Gastroesophageal sphincter (tissue), 4 donors: ENCODE measurements at regions not wholly inside any gene's neighbourhood (a gene's known extent, or its start where the extent isn't known, plus 50 kb on each side); places are given as distances from the start of the nearest gene placed in this dataset.

ENCODE experiments used
- ATAC-seq: fragments of 150-250 bp; one replicate; pipeline ENCODE4 v1.9.1; 2016; ENCODE audit warnings: mild to moderate bottlenecking, moderate library complexity
- H3K27ac ChIP-seq, 4 donors: fragments of 200-600 bp; sonication (generic) in 3 of 4; 1 replicate in 3 of 4; 2 replicates in 1 of 4; pipeline ENCODE4 v1.5.1; 2016 to 2019
- H3K27me3 ChIP-seq: fragments of 200-600 bp; sonication (generic); one replicate; pipeline ENCODE4 v1.5.1; 2019
- H3K36me3 ChIP-seq, 2 donors: fragments of 200-600 bp; sonication (generic); one replicate each; pipeline ENCODE4 v1.5.1; 2019; ENCODE audit warnings: control low read depth in 1 of 2
- H3K4me1 ChIP-seq, 3 donors: fragments of 200-600 bp; sonication (generic); 1 replicate in 2 of 3; 2 replicates in 1 of 3; pipeline ENCODE4 v1.5.1; 2016 to 2019; ENCODE audit warnings: control low read depth in 2 of 3
- H3K4me3 ChIP-seq, 2 donors: fragments of 200-600 bp; sonication (generic); one replicate each; pipeline ENCODE4 v1.5.1; 2019; ENCODE audit warnings: mild to moderate bottlenecking in 1 of 2, moderate library complexity in 1 of 2
- H3K9me3 ChIP-seq, 3 donors: fragments of 200-600 bp; sonication (generic); one replicate each; pipeline ENCODE4 v1.5.1; 2017 to 2019; ENCODE audit warnings: control low read depth in 2 of 3
- CTCF ChIP-seq, 4 experiments: fragments of 200-600 bp in 2 of 4; fragments of 450-650 bp in 2 of 4; sonication (generic) in 1 of 4; IDR thresholded peaks; one replicate each; pipeline ENCODE4 v1.5.1; 2017 to 2019; ENCODE audit warnings: antibody characterized with exemption in 4 of 4, mild to moderate bottlenecking in 2 of 4, moderate library complexity in 2 of 4
- EP300 ChIP-seq: sonication (generic); formaldehyde crosslinking; IDR thresholded peaks from one replicate; pipeline ENCODE4 v1.6.1; 2017; ENCODE audit warnings: antibody characterized with exemption, mild to moderate bottlenecking
- POLR2A ChIP-seq, 2 donors: fragments of 450-650 bp; IDR thresholded peaks; one replicate each; pipeline ENCODE4 v1.6.1; 2017; ENCODE audit warnings: antibody characterized with exemption in 2 of 2, mild to moderate bottlenecking in 2 of 2, moderate library complexity in 1 of 2
- POLR2AphosphoS5 ChIP-seq: sonication (generic); formaldehyde crosslinking; IDR thresholded peaks from one replicate; pipeline ENCODE4 v1.6.1; 2017; ENCODE audit warnings: antibody characterized with exemption
- WGBS, 2 donors: methylation state at CpG; one replicate each; pipeline ENCODE4 v1.1.5; 2018; ENCODE audit warnings: low coverage in 1 of 2; 5-methylcytosine and 5-hydroxymethylcytosine counted together

- H3K4me1 ChIP-seq = no peaks in the 10 kb centered on the region
- no peaks in the 10 kb centered on the region for H3K9me3 ChIP-seq
- TF ChIP-seq POLR2AphosphoS5 (no peak), POLR2A (IDR thresholded peaks at IDR 0.05) (no peak), CTCF (IDR thresholded peaks at IDR 0.05) (no peak), EP300 (no peak)
- no peaks in the 10 kb centered on the region for H3K27me3 ChIP-seq
- H3K36me3 ChIP-seq = no peaks in the 10 kb centered on the region
- WGBS, 2 donors = 56 to 66% methylated on average over 5 to 6 of the region's 6 CpGs
- H3K4me3 ChIP-seq = no peak overlapping the region
- no peak overlapping the region for H3K27ac ChIP-seq
- no peak for ATAC-seq
Measured at GRCh38 chr4:167745024-167745687, 347.2 kb upstream of the ANXA10 start.

- no peak for TF ChIP-seq CTCF (IDR thresholded peaks at IDR 0.05)
- TF ChIP-seq EP300 = no peak
- Histone ChIP-seq H3K4me1 (no peaks in the 10 kb centered on the region), H3K27me3 (no peaks in the 10 kb centered on the region), H3K4me3 (no peak overlapping the region), H3K36me3 (no peaks in the 10 kb centered on the region), H3K27ac (no peak overlapping the region), H3K9me3 (peaks cover 0 to 15% (median 0%) of the 10 kb centered on the region in 3 donors)
- ATAC-seq = no peak
- WGBS, 2 donors = 90 to 94% methylated on average over 2 of the region's 2 CpGs
Measured at GRCh38 chr4:167767281-167767680, 325.1 kb upstream of the ANXA10 start.

GRCh38 chr4:167774646-167775045 lies 317.7 kb upstream of the ANXA10 start:
- Histone ChIP-seq H3K27ac (no peak overlapping the region), H3K4me3 (no peak overlapping the region), H3K9me3 (peaks cover 0 to 2% (median 0%) of the 10 kb centered on the region in 3 donors), H3K36me3 (no peaks in the 10 kb centered on the region), H3K27me3 (no peaks in the 10 kb centered on the region), H3K4me1 (no peaks in the 10 kb centered on the region)
- TF ChIP-seq POLR2AphosphoS5 = no peak
- no peak for TF ChIP-seq EP300
- no peak for TF ChIP-seq POLR2A (IDR thresholded peaks at IDR 0.05)
- TF ChIP-seq CTCF (IDR thresholded peaks at IDR 0.05) = no peak
- no peak for ATAC-seq

- H3K36me3 ChIP-seq = no peaks in the 10 kb centered on the region
- TF ChIP-seq POLR2AphosphoS5 (no peak), CTCF (IDR thresholded peaks at IDR 0.05) (no peak), EP300 (no peak), POLR2A (IDR thresholded peaks at IDR 0.05) (no peak)
- H3K9me3 ChIP-seq = no peaks in the 10 kb centered on the region
- H3K27ac ChIP-seq = no peak overlapping the region
- no peak overlapping the region for H3K4me3 ChIP-seq
- no peaks in the 10 kb centered on the region for H3K27me3 ChIP-seq
- 66 to 93% methylated on average over 3 of the region's 3 CpGs for WGBS, 2 donors
- H3K4me1 ChIP-seq = no peaks in the 10 kb centered on the region
- no peak for ATAC-seq
Measured at GRCh38 chr4:167775375-167775774, 317.0 kb upstream of the ANXA10 start.

GRCh38 chr4:167779280-167779679 lies 313.1 kb upstream of the ANXA10 start:
- 61 to 75% methylated on average over 5 of the region's 5 CpGs for WGBS, 2 donors
- H3K4me3 ChIP-seq = no peak overlapping the region
- no peak for ATAC-seq
- no peak overlapping the region for H3K27ac ChIP-seq
- H3K36me3 ChIP-seq = no peaks in the 10 kb centered on the region
- H3K27me3 ChIP-seq = no peaks in the 10 kb centered on the region
- no peaks in the 10 kb centered on the region for H3K4me1 ChIP-seq
- TF ChIP-seq CTCF (IDR thresholded peaks at IDR 0.05) (no peak), POLR2A (IDR thresholded peaks at IDR 0.05) (no peak), EP300 (no peak), POLR2AphosphoS5 (no peak)
- H3K9me3 ChIP-seq = no peaks in the 10 kb centered on the region
